ENCODE measurements at regions not wholly inside any gene's neighbourhood (a gene's known extent, or its start where the extent isn't known, plus 50 kb on each side); places are given as distances from the start of the nearest gene placed in this dataset.

GRCh38 chr1:204788470-204788869, 82.2 kb upstream of the NFASC start:
- H3K36me3 ChIP-seq (ENCODE audit: insufficient read depth, low read length) = no peaks in the 10 kb centered on the region
- no peaks in the 10 kb centered on the region for H4K20me1 ChIP-seq (ENCODE audit: insufficient read depth, low read length, poor library complexity, severe bottlenecking)
- H3F3A ChIP-seq (ENCODE audit: low read depth) = no peaks in the 10 kb centered on the region
- no peaks in the 10 kb centered on the region for H3K9me2 ChIP-seq (replicated peaks; ENCODE audit: low read depth, low read length)
- no peak overlapping the region for H3K4me2 ChIP-seq (ENCODE audit: low read depth, low read length, poor library complexity, severe bottlenecking)
- no peak overlapping the region for H2AFZ ChIP-seq (ENCODE audit: low read length)
- no peaks in the 10 kb centered on the region for H3K4me1 ChIP-seq (ENCODE audit: insufficient read depth, low read length, poor library complexity, severe bottlenecking)
- no peaks in the 10 kb centered on the region for H3K9me3 ChIP-seq (ENCODE audit: insufficient read depth, low read depth, low read length)
- H3K4me3 ChIP-seq (ENCODE audit: low read length, poor library complexity, severe bottlenecking) = no peak overlapping the region
- H3K79me2 ChIP-seq (ENCODE audit: insufficient read depth, low read length) = no peaks in the 10 kb centered on the region
- no peak for TF ChIP-seq CTCF (conservative IDR thresholded peaks at IDR 0.05; ENCODE audit: low read length)
- no peak for TF ChIP-seq EZH2phosphoT487 (IDR thresholded peaks at IDR 0.05; ENCODE audit: borderline replicate concordance)
- no peak overlapping the region for H3K9ac ChIP-seq (ENCODE audit: low read depth, low read length, poor library complexity, severe bottlenecking)
- no peaks in the 10 kb centered on the region for H3K27me3 ChIP-seq (ENCODE audit: insufficient read depth, low read length, poor library complexity, severe bottlenecking)

GRCh38 chr1:204791453-204792353, 79.0 kb upstream of the NFASC start:
- Histone ChIP-seq H3K4me1 (ENCODE audit: insufficient read depth, low read length, poor library complexity, severe bottlenecking) (no peaks in the 10 kb centered on the region), H3K9ac (ENCODE audit: low read depth, low read length, poor library complexity, severe bottlenecking) (no peak overlapping the region), H3K4me3 (ENCODE audit: low read length, poor library complexity, severe bottlenecking) (no peak overlapping the region), H3K4me2 (ENCODE audit: low read depth, low read length, poor library complexity, severe bottlenecking) (no peak overlapping the region), H2AFZ (ENCODE audit: low read length) (no peak overlapping the region), H3F3A (ENCODE audit: low read depth) (no peaks in the 10 kb centered on the region), H3K9me3 (ENCODE audit: insufficient read depth, low read depth, low read length) (no peaks in the 10 kb centered on the region), H3K9me2 (replicated peaks; ENCODE audit: low read depth, low read length) (no peaks in the 10 kb centered on the region), H4K20me1 (ENCODE audit: insufficient read depth, low read length, poor library complexity, severe bottlenecking) (no peaks in the 10 kb centered on the region), H3K36me3 (ENCODE audit: insufficient read depth, low read length) (no peaks in the 10 kb centered on the region), H3K27me3 (ENCODE audit: insufficient read depth, low read length, poor library complexity, severe bottlenecking) (no peaks in the 10 kb centered on the region), H3K79me2 (ENCODE audit: insufficient read depth, low read length) (no peaks in the 10 kb centered on the region)
- TF ChIP-seq CTCF (conservative IDR thresholded peaks at IDR 0.05; ENCODE audit: low read length) (peak; percentile 83), EZH2phosphoT487 (IDR thresholded peaks at IDR 0.05; ENCODE audit: borderline replicate concordance) (no peak)

GRCh38 chr1:204792354-204792692, 78.3 kb upstream of the NFASC start:
- Histone ChIP-seq H3K27me3 (ENCODE audit: insufficient read depth, low read length, poor library complexity, severe bottlenecking) (no peaks in the 10 kb centered on the region), H3K79me2 (ENCODE audit: insufficient read depth, low read length) (no peaks in the 10 kb centered on the region), H3K4me1 (ENCODE audit: insufficient read depth, low read length, poor library complexity, severe bottlenecking) (no peaks in the 10 kb centered on the region), H3K4me2 (ENCODE audit: low read depth, low read length, poor library complexity, severe bottlenecking) (no peak overlapping the region), H3K4me3 (ENCODE audit: low read length, poor library complexity, severe bottlenecking) (no peak overlapping the region), H3K36me3 (ENCODE audit: insufficient read depth, low read length) (no peaks in the 10 kb centered on the region), H3K9me2 (replicated peaks; ENCODE audit: low read depth, low read length) (no peaks in the 10 kb centered on the region), H3K9me3 (ENCODE audit: insufficient read depth, low read depth, low read length) (no peaks in the 10 kb centered on the region), H4K20me1 (ENCODE audit: insufficient read depth, low read length, poor library complexity, severe bottlenecking) (no peaks in the 10 kb centered on the region), H3K9ac (ENCODE audit: low read depth, low read length, poor library complexity, severe bottlenecking) (no peak overlapping the region), H2AFZ (ENCODE audit: low read length) (no peak overlapping the region), H3F3A (ENCODE audit: low read depth) (no peaks in the 10 kb centered on the region)
- TF ChIP-seq EZH2phosphoT487 (IDR thresholded peaks at IDR 0.05; ENCODE audit: borderline replicate concordance) (no peak), CTCF (conservative IDR thresholded peaks at IDR 0.05; ENCODE audit: low read length) (no peak)
